OCI-LY1 (cell line): ENCODE measurements at regions not wholly inside any gene's neighbourhood (a gene's known extent, or its start where the extent isn't known, plus 50 kb on each side); places are given as distances from the start of the nearest gene placed in this dataset.

Source experiments
- H2AFZ ChIP-seq: fragments of 200-600 bp; sonication (generic), shearing (Covaris generic); 2 replicates; pipeline ENCODE4 v1.6.0; 2014; ENCODE audit warnings: antibody characterized with exemption, mild to moderate bottlenecking, low read length
- H3F3A ChIP-seq: fragments of 200-600 bp; sonication (generic), shearing (Covaris generic); 2 replicates; pipeline ENCODE4 v1.6.0; 2014; ENCODE audit warnings: mild to moderate bottlenecking, antibody characterized with exemption, low read length, moderate library complexity; ENCODE audit not compliant: insufficient read depth
- H3K27ac ChIP-seq: fragments of 200-600 bp; sonication (generic); 2 replicates; pipeline ENCODE4 v1.5.1; 2014; ENCODE audit warnings: low read length, mixed run types, mild to moderate bottlenecking, low read depth; ENCODE audit not compliant: poor library complexity, severe bottlenecking
- H3K27me3 ChIP-seq: fragments of 200-600 bp; sonication (generic); 2 replicates; pipeline ENCODE4 v1.6.0; 2014; ENCODE audit warnings: antibody characterized with exemption, mild to moderate bottlenecking, low read length, moderate library complexity; ENCODE audit not compliant: insufficient read depth
- H3K36me3 ChIP-seq: fragments of 200-600 bp; sonication (generic); 2 replicates; pipeline ENCODE4 v1.6.1; 2014; ENCODE audit warnings: mild to moderate bottlenecking, antibody characterized with exemption, low read length, moderate library complexity, mixed read lengths; ENCODE audit not compliant: insufficient read depth
- H3K4me1 ChIP-seq: fragments of 200-600 bp; sonication (generic); 2 replicates; pipeline ENCODE4 v1.5.1; 2014; ENCODE audit warnings: mild to moderate bottlenecking, low read length, moderate library complexity; ENCODE audit not compliant: insufficient read depth, severe bottlenecking
- H3K4me2 ChIP-seq: fragments of 200-600 bp; sonication (generic), shearing (Covaris generic); 2 replicates; pipeline ENCODE4 v1.6.1; 2014; ENCODE audit warnings: low read length
- H3K4me3 ChIP-seq: fragments of 200-600 bp; sonication (generic); 2 replicates; pipeline ENCODE4 v1.5.1; 2014; ENCODE audit warnings: low read length, low read depth, mild to moderate bottlenecking, mixed read lengths; ENCODE audit not compliant: poor library complexity, severe bottlenecking
- H3K79me2 ChIP-seq: fragments of 200-600 bp; shearing (Covaris generic); 2 replicates; pipeline ENCODE4 v1.6.1; 2016; ENCODE audit warnings: mixed run types, low read length, mixed read lengths; ENCODE audit not compliant: insufficient read depth
- H3K9ac ChIP-seq: fragments of 200-600 bp; sonication (generic), shearing (Covaris generic); 2 replicates; pipeline ENCODE4 v1.6.1; 2014; ENCODE audit warnings: mild to moderate bottlenecking, low read length, mixed read lengths
- H3K9me2 ChIP-seq: fragments of 200-600 bp; sonication (generic), shearing (Covaris generic); 2 replicates; pipeline ENCODE4 v1.6.1; 2014; ENCODE audit warnings: low read depth, mild to moderate bottlenecking, low read length, mixed read lengths
- H3K9me3 ChIP-seq: fragments of 200-600 bp; shearing (Covaris generic); 2 replicates; pipeline ENCODE4 v1.6.1; 2014; ENCODE audit warnings: low read length, mixed read lengths
- H4K20me1 ChIP-seq: fragments of 200-600 bp; sonication (generic), shearing (Covaris generic); 2 replicates; pipeline ENCODE4 v1.6.0; 2016; ENCODE audit warnings: mild to moderate bottlenecking, low read length; ENCODE audit not compliant: insufficient read depth
- CTCF ChIP-seq: fragments of 200-600 bp; sonication (generic), shearing (Covaris generic); IDR thresholded peaks from 2 replicates; pipeline ENCODE4 v1.5.1; 2017; ENCODE audit warnings: mild to moderate bottlenecking, antibody characterized with exemption, low read length, moderate library complexity, mixed read lengths
- EZH2 ChIP-seq: fragments of 200-600 bp; sonication (generic), shearing (Covaris generic); IDR thresholded peaks from 2 replicates; pipeline ENCODE4 v1.8.0; 2017; ENCODE audit warnings: borderline replicate concordance, mixed run types, mild to moderate bottlenecking, antibody characterized with exemption, low read length, moderate library complexity, mixed read lengths

DNA sequence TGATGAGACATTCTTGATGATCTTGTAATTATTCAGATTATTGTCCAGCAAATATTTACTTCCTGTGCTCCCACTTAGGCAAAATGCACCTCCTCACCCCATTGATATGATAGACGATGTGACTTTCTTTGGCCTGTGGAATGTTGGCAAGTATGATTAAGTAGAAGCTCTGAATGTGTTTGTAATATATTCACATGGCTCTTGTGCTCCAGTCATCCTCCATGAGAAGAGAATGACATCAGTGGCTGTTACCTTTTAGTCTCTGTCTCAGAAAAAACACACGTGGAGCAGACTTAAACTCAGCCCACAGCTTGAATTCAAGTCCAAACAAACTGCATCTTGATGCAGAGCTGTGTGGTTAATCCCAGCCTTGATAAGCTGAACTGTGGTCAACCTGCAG is 984.3 kb upstream of the FBXO33 start:
- TF ChIP-seq CTCF (no peak), EZH2 (no peak)
- H3F3A ChIP-seq, result no peaks in the 10 kb centered on the region
- no peaks in the 10 kb centered on the region for H3K9me3 ChIP-seq
- H3K79me2 ChIP-seq, result no peaks in the 10 kb centered on the region
- no peaks in the 10 kb centered on the region for H3K27me3 ChIP-seq
- H3K9ac ChIP-seq, result no peak overlapping the region
- no peak overlapping the region for H3K27ac ChIP-seq
- no peak overlapping the region for H3K4me3 ChIP-seq
- H3K9me2 ChIP-seq, result no peaks in the 10 kb centered on the region
- H4K20me1 ChIP-seq, result no peaks in the 10 kb centered on the region
- H3K4me1 ChIP-seq, result peaks cover 14% of the 10 kb centered on the region
- peak overlapping the region; percentile 95; the same call in 1 of the 2 replicates for H2AFZ ChIP-seq
- H3K4me2 ChIP-seq, result no peak overlapping the region
- H3K36me3 ChIP-seq, result no peaks in the 10 kb centered on the region

- no peak overlapping the region for H2AFZ ChIP-seq
- no peaks in the 10 kb centered on the region for H4K20me1 ChIP-seq
- H3K9me3 ChIP-seq, result no peaks in the 10 kb centered on the region
- H3K36me3 ChIP-seq, result no peaks in the 10 kb centered on the region
- H3K9me2 ChIP-seq, result no peaks in the 10 kb centered on the region
- H3K4me3 ChIP-seq, result no peak overlapping the region
- H3K4me2 ChIP-seq, result no peak overlapping the region
- TF ChIP-seq EZH2 (no peak), CTCF (no peak)
- H3K79me2 ChIP-seq, result no peaks in the 10 kb centered on the region
- H3F3A ChIP-seq, result no peaks in the 10 kb centered on the region
- H3K27ac ChIP-seq, result no peak overlapping the region
- H3K27me3 ChIP-seq, result no peaks in the 10 kb centered on the region
- no peak overlapping the region for H3K9ac ChIP-seq
- H3K4me1 ChIP-seq, result peaks cover 14% of the 10 kb centered on the region
Measured at GRCh38 chr14:40414386-40414785, 982.2 kb upstream of the FBXO33 start.

- Histone ChIP-seq H3K27me3 (no peaks in the 10 kb centered on the region), H3K9ac (no peak overlapping the region), H2AFZ (no peak overlapping the region), H4K20me1 (no peaks in the 10 kb centered on the region), H3K4me3 (no peak overlapping the region), H3K4me2 (no peak overlapping the region), H3K4me1 (peaks cover 12% of the 10 kb centered on the region), H3K79me2 (no peaks in the 10 kb centered on the region), H3K27ac (no peak overlapping the region), H3F3A (no peaks in the 10 kb centered on the region), H3K9me3 (peaks cover 4% of the 10 kb centered on the region), H3K36me3 (no peaks in the 10 kb centered on the region; the same call in 1 of the 2 replicates), H3K9me2 (no peaks in the 10 kb centered on the region)
- TF ChIP-seq EZH2, result no peak
- no peak for TF ChIP-seq CTCF
Measured at GRCh38 chr14:40413136-40413535, 980.9 kb upstream of the FBXO33 start.
